Myocyte (in vitro differentiated cells): ENCODE measurements at regions not wholly inside any gene's neighbourhood (a gene's known extent, or its start where the extent isn't known, plus 50 kb on each side); places are given as distances from the start of the nearest gene placed in this dataset.
A peak's percentile ranks its signal among the peaks of the same experiment; 100 is the strongest.
"Not testable (repeated sequence)": the region's sequence is repeated elsewhere in the genome, so short reads cannot be mapped to it uniquely, and the experiment has no call there.

Source experiments
- DNase-seq: peaks from one replicate; pipeline ENCODE4 v3.0.0-alpha.2; 2012; ENCODE audit warnings: low read depth

DNA sequence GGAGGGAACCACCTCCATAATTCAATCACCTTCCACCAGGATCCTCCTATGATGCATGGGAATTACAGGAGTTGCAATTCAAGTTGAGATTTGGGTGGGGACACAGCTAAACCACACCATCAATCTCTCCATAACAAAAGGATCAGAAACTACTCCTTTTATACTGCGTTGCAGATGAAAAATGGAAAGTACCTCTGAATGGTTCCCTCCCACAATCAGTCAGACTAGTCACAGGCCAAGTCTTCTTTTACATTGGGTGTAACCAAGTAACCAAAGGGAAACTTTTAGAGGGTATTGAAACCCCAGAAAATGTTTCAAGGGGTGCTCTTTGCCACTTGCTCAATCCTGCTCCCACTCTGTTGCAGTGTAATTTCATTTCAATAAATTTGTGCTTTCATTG, 504.3 kb upstream of the CNTN3 start:
- DNase-seq, result no peak

DNA sequence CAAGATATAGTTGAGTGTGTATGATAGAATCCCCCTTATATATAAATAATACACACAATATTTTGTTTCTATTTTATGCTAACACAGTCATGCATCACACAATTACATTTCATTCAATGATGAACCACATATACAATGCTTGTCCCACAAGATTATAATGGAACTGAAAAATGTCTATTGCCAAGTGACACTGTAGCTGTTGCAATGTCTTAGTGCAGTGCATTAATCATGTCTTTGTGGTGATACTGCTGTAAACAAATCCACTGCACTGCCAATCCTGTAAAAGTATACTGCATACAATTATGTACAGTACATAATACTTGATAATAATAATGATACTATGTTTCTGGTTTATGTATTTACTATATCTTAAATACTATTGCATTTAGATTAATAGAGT, 512.1 kb upstream of the CNTN3 start:
- DNase-seq, result no peak

- DNase-seq, result no peak
Measured at GRCh38 chr3:75129101-75129500, 514.6 kb upstream of the CNTN3 start.

GRCh38 chr3:75136100-75136897, 521.8 kb upstream of the CNTN3 start:
- no peak for DNase-seq

- no peak for DNase-seq
Measured at GRCh38 chr3:75138345-75138744, 523.9 kb upstream of the CNTN3 start.

- no peak for DNase-seq
Measured at GRCh38 chr3:75140904-75141615, 523.1 kb upstream of the FRG2C start.

DNA sequence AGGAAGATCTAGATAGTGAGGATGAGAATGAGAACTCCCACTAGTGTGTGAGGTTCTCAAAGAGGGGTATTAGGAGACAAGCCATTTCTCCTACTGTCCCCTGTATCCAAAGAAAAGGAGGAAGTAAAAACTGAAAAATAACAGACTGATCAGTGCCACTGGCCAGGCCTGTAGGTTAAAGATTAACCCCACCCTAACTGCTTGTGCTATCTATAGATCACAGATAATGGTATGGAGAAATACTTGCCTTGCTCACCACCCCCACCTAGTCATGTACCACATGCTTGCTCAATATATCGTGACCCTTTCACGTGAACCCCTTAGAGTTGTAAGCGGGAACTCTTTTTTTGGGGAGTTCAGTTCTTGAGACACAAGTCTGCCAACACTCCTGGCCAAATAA, 519.7 kb upstream of the FRG2C start:
- DNase-seq, result no peak

- DNase-seq, result peak; percentile 1
Measured at GRCh38 chr3:75171630-75172230, 492.4 kb upstream of the FRG2C start.

DNA sequence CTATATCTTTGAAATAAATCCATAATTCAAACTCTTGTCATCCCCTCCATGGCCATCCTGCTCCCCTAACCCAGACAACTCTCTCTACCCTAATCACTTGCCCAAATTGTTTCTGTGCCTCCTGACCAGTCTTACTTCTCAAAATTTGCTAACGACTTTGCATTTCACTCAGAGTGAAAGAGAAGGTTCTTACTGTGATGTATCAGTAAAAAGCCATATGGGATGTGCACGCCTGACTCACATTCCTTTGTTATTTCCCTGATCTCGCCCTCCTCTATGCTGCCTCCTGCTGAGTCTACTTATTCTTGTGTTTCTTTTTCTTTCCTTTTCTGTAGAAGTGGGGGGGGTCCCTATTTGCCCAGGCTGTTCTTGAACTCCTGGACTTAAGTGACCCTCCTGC, 487.2 kb upstream of the FRG2C start:
- no peak for DNase-seq

GRCh38 chr3:75180235-75180944, 483.7 kb upstream of the FRG2C start:
- no peak for DNase-seq

DNA sequence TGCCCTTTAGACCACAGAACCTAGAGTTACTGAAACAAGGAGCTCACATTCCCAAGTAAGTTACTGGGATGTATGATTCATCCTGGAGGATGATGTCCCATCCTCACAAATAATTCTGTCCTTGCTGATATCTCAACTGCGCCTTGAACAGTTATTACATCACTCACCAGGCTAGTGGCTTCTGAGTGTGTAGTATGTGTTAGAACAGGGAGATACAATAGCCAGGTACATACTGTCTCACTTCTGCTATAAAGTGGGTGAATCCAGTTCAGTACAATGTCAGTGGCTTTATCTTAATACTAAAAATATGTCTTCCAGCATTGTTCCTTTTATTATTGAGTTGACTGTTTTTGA, 483.2 kb upstream of the FRG2C start:
- no peak for DNase-seq

DNA sequence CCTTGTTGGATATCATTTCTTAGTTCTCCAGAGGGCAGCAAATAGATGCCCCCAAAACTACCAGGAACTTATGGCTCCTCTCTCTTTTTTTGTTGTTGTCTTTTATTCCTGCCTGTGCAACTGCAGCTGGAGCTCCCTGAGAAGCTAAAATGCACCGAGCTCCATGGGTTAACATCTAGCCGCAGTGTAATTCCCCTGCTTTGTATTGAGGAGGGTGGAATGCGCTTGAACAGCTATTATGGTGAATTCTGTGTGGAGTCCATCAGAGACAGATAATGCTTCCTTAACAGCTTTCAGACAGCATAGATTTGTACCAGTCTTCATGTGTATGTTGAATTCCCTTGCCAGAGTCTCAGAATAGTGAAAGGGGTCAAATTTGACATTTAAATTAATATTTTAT, 475.2 kb upstream of the FRG2C start:
- DNase-seq, result no peak

DNA sequence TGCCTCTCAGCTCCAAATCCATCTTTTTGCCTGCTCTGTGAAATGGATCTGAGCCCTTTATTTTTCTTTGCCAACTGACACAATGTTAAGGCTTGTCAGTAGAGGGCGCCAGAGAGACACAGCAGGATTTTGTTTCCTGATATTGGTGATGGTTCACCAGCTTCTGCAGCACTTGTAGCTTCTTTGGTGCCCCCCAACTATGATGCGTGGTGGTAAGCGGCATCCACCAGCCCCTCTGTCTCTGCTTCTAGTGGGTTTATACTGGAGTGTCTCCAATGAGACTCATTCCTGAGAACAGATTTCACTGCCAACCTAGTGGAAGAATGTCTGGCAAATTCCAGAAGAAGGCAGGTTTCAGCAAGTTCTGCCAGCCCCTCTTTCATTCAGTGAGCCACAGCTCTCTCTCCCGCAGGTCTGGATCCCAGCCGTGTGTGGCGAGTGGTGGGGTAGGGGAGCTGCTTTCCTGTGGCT, 471.9 kb upstream of the FRG2C start:
- DNase-seq, result peak; percentile 13

DNA sequence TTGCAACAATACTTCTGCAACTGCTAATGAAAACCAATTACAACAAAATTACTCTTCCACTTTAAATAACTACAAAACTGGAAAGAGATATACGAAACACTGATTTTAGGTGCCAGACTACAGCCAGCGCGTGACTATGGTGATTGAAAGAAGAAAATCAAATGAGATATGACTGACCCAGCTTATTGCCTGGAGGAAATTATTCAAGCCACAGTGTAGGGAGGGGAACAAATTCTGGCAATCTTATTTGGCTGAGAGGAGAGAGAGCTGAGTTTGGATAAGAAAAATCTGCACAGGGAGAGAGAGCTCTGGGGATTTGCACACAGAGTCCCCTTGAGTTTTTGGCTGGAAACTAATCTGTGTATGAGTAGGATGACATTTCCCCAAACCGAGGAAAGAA, 470.3 kb upstream of the FRG2C start:
- no peak for DNase-seq

DNA sequence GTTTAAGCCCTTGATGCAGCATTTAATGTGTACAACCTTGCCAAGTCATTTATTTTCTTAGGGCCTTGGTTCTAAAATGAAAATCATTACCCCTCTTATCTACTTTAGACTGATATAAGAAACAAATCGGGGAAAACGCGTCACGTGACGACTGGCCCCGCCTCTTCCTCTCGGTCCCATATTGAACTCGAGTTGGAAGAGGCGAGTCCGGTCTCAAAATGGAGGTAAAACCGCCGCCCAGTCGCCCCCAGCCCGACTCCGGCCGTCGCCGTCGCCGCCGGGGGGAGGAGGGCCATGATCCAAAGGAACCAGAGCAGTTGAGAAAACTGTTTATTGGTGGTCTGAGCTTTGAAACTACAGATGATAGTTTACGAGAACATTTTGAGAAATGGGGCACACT, 449.8 kb upstream of the FRG2C start:
- not testable (repeated sequence) for DNase-seq

DNA sequence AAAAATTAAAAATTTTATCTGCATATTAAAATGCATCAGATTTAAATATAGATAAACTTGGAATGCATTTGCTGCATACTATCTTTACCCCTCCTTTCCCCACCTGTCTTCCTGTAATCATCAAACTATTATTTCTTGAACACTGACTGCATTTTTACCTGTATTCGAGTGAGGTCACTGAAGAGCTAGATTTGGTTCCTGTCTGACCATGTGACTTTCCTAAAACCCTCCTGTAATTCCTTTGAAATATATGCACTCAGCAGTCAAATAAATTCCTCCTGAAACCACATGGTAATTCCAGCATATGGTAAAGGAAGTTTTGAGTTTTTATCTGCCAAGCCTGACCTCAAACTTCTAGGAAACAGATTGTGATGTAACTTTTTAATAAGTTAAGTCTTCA, 445.6 kb upstream of the FRG2C start:
- DNase-seq, result no peak

DNA sequence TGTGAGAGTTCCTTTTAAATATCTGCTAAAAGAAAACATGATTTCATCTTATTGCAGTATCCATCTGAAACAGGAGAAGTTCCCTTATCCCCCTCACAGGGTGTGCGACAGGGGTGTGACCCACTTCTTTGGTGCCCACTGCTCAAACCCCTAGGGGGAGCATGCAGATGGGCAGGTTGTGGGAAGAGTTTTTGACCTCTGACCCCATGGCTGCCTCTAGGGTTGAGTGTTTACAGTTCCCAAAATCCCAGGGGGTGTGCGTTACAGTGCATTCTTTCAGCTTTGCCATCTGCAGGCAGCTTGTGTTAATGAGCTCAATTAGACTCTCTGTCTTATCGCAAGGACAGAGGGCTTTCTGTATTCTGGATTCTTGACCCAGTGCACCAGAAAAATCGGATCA, 443.2 kb upstream of the FRG2C start:
- DNase-seq, result no peak

GRCh38 chr3:75224412-75224811, 439.7 kb upstream of the FRG2C start:
- no peak for DNase-seq

GRCh38 chr3:75232216-75232615, 431.9 kb upstream of the FRG2C start:
- no peak for DNase-seq

- DNase-seq, result no peak
Measured at GRCh38 chr3:75235631-75236030, 428.5 kb upstream of the FRG2C start.

DNA sequence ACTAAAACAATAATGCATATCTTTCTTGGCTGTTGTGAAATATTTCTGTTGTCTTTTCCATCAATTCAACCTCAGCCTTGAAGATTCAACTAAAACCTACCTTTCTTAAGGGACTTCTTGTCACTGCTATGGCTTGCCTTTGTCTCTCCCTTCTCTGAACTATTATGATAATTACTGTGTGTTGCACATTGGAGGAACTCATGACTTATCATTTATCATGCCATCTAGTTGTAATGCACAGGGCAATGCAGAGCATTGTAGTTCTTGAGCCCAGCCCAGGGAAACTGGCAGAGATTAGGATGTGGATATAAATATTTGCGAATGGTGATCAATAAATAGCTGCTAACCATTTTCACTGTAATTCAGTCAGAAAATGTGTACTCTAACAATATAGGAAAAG, 427.1 kb upstream of the FRG2C start:
- DNase-seq, result no peak

GRCh38 chr3:75237477-75237876, 426.7 kb upstream of the FRG2C start:
- DNase-seq, result no peak
